ENCODE measurements at regions not wholly inside any gene's neighbourhood (a gene's known extent, or its start where the extent isn't known, plus 50 kb on each side); places are given as distances from the start of the nearest gene placed in this dataset.

GRCh38 chr2:104487366-104487765 lies 366.5 kb upstream of the POU3F3 start:
- TF ChIP-seq PATZ1 (CRISPR knock-in tag; IDR thresholded peaks at IDR 0.05; ENCODE audit: borderline replicate concordance), result no peak
- TF ChIP-seq CSRNP3 (CRISPR knock-in tag; IDR thresholded peaks at IDR 0.05), result no peak
- TF ChIP-seq CREB5 (CRISPR knock-in tag; IDR thresholded peaks at IDR 0.05; ENCODE audit: low read depth), result no peak
- TF ChIP-seq CSDC2 (CRISPR knock-in tag; IDR thresholded peaks at IDR 0.05), result no peak
- TF ChIP-seq RARB (CRISPR knock-in tag; IDR thresholded peaks at IDR 0.05), result no peak

Data from SK-N-SH treated with all-trans-retinoic acid at 6 μM for 48 hours (cell line).